A673 (cell line): ENCODE measurements at regions not wholly inside any gene's neighbourhood (a gene's known extent, or its start where the extent isn't known, plus 50 kb on each side); places are given as distances from the start of the nearest gene placed in this dataset.

Experiments used
- EZH2 ChIP-seq: fragments of 200-600 bp; sonication (generic); IDR thresholded peaks from 2 replicates; pipeline ENCODE4 v1.6.1; 2017; ENCODE audit warnings: borderline replicate concordance, low read depth, mild to moderate bottlenecking, mixed read lengths, antibody characterized with exemption, low read length; ENCODE audit not compliant: poor library complexity, severe bottlenecking
- TF ChIP-seq, protein P1 (sequence below): fragments of 300-800, 200-600 bp; sonication (generic); conservative IDR thresholded peaks from 2 replicates; pipeline ENCODE4 v1.5.1; 2017; ENCODE audit warnings: low read depth, mild to moderate bottlenecking, antibody characterized with exemption, low read length, moderate library complexity, mixed read lengths

- TF ChIP-seq, protein P1, sequence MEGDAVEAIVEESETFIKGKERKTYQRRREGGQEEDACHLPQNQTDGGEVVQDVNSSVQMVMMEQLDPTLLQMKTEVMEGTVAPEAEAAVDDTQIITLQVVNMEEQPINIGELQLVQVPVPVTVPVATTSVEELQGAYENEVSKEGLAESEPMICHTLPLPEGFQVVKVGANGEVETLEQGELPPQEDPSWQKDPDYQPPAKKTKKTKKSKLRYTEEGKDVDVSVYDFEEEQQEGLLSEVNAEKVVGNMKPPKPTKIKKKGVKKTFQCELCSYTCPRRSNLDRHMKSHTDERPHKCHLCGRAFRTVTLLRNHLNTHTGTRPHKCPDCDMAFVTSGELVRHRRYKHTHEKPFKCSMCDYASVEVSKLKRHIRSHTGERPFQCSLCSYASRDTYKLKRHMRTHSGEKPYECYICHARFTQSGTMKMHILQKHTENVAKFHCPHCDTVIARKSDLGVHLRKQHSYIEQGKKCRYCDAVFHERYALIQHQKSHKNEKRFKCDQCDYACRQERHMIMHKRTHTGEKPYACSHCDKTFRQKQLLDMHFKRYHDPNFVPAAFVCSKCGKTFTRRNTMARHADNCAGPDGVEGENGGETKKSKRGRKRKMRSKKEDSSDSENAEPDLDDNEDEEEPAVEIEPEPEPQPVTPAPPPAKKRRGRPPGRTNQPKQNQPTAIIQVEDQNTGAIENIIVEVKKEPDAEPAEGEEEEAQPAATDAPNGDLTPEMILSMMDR = no peak
- TF ChIP-seq EZH2 = no peak
Measured at GRCh38 chr1:119219711-119220110, 79.3 kb upstream of the WARS2 start.
